GM12874 (cell line): ENCODE measurements at regions not wholly inside any gene's neighbourhood (a gene's known extent, or its start where the extent isn't known, plus 50 kb on each side); places are given as distances from the start of the nearest gene placed in this dataset.

Source experiments
- CTCF ChIP-seq: IDR thresholded peaks from 2 replicates; pipeline ENCODE4 v1.5.1; 2011; ENCODE audit warnings: low read depth, mild to moderate bottlenecking, control low read depth, low read length, moderate library complexity; ENCODE audit not compliant: insufficient read depth

- no peak for TF ChIP-seq CTCF
These were observed 1639.4 kb upstream of the TENM3 start for GRCh38 chr4:180603791-180604190.

- no peak for TF ChIP-seq CTCF
These were observed 1632.9 kb upstream of the TENM3 start for GRCh38 chr4:180610324-180610723.

GRCh38 chr4:180615746-180616145 lies 1627.5 kb upstream of the TENM3 start:
- TF ChIP-seq CTCF: no peak

GRCh38 chr4:180617196-180617595 lies 1626.0 kb upstream of the TENM3 start:
- TF ChIP-seq CTCF: no peak

- no peak for TF ChIP-seq CTCF
These were observed 1624.8 kb upstream of the TENM3 start for GRCh38 chr4:180618396-180618795.

GRCh38 chr4:180619440-180619839 lies 1623.8 kb upstream of the TENM3 start:
- TF ChIP-seq CTCF: no peak

GRCh38 chr4:180622254-180622653 lies 1620.9 kb upstream of the TENM3 start:
- TF ChIP-seq CTCF: no peak

- no peak for TF ChIP-seq CTCF
These were observed 1617.5 kb upstream of the TENM3 start for GRCh38 chr4:180625653-180626052.
